HepG2 (cell line): ENCODE measurements at regions not wholly inside any gene's neighbourhood (a gene's known extent, or its start where the extent isn't known, plus 50 kb on each side); places are given as distances from the start of the nearest gene placed in this dataset.
A peak's percentile ranks its signal among the peaks of the same experiment; 100 is the strongest.

Experiments
- ARNTL ChIP-seq: sonication (generic); formaldehyde crosslinking; IDR thresholded peaks from 2 replicates; pipeline ENCODE4 v1.4.0; 2020; ENCODE audit warnings: mild to moderate bottlenecking, missing genetic modification reagents
- BHLHE40 ChIP-seq: IDR thresholded peaks from 2 replicates; pipeline ENCODE4 v1.6.1; 2011; ENCODE audit warnings: low read length, improper control_type of control experiment
- EED ChIP-seq: sonication (generic); formaldehyde crosslinking; IDR thresholded peaks from 2 replicates; pipeline ENCODE4 v1.5.0; 2020; ENCODE audit warnings: mild to moderate bottlenecking, missing genetic modification reagents
- EP300 ChIP-seq, 3 experiments: sonication (generic) in 1 of 3; formaldehyde crosslinking in 1 of 3; IDR thresholded peaks; 2 replicates each; pipeline versions ENCODE4 v1.5.1 to v1.6.1; 2011 to 2020; ENCODE audit warnings: low read depth in 2 of 3, low read length in 2 of 3, borderline replicate concordance in 1 of 3, improper control_type of control experiment in 1 of 3, mild to moderate bottlenecking in 1 of 3, missing genetic modification reagents in 1 of 3, moderate library complexity in 1 of 3
- FOXA1 ChIP-seq, 2 experiments: fragments of 450-650 bp in 1 of 2; sonication (generic) in 1 of 2; formaldehyde crosslinking in 1 of 2; IDR thresholded peaks; 2 replicates each; pipeline versions ENCODE4 v1.4.0 to v1.6.1; 2016 to 2020; ENCODE audit warnings: missing genetic modification reagents in 1 of 2
- FOXP1 ChIP-seq, 2 experiments: fragments of 450-650 bp in 1 of 2; IDR thresholded peaks; 2 replicates each; pipeline ENCODE4 v1.6.1; 2017 to 2018; ENCODE audit warnings: antibody characterized with exemption in 1 of 2
- MAFF ChIP-seq: IDR thresholded peaks from 2 replicates; pipeline ENCODE4 v1.6.1; 2011; ENCODE audit warnings: low read depth, low read length, improper control_type of control experiment
- MAFK ChIP-seq, 2 experiments: IDR thresholded peaks in 1 of 2; conservative IDR thresholded peaks in 1 of 2; 2 replicates each; pipeline ENCODE4 v1.6.1; 2011; ENCODE audit warnings: improper control_type of control experiment in 2 of 2, low read length in 2 of 2
- SIX1 ChIP-seq: sonication (generic); formaldehyde crosslinking; IDR thresholded peaks from 2 replicates; pipeline ENCODE4 v1.4.0; 2020; ENCODE audit warnings: missing genetic modification reagents, borderline replicate concordance
- SIX4 ChIP-seq: sonication (generic); formaldehyde crosslinking; IDR thresholded peaks from 2 replicates; pipeline ENCODE4 v1.4.0; 2020; ENCODE audit warnings: missing genetic modification reagents
- SOX13 ChIP-seq, 3 experiments: fragments of 450-650 bp in 1 of 3; sonication (generic) in 1 of 3; formaldehyde crosslinking in 1 of 3; IDR thresholded peaks in 2 of 3; conservative IDR thresholded peaks in 1 of 3; 2 replicates each; pipeline versions ENCODE4 v1.5.0 to v1.6.1; 2016 to 2020; ENCODE audit warnings: antibody characterized with exemption in 1 of 3, mild to moderate bottlenecking in 1 of 3, missing compliant biosample characterization in 1 of 3, missing genetic modification reagents in 1 of 3, moderate library complexity in 1 of 3
- TCF7L2 ChIP-seq: IDR thresholded peaks from 2 replicates; pipeline ENCODE4 v1.6.1; 2011; ENCODE audit warnings: mild to moderate bottlenecking, low read depth, low read length, moderate library complexity
- ZMAT3 ChIP-seq: sonication (generic); formaldehyde crosslinking; conservative IDR thresholded peaks from 2 replicates; pipeline ENCODE4 v1.7.0; 2021; ENCODE audit warnings: missing genetic modification reagents
- ZNF235 ChIP-seq: sonication (generic); formaldehyde crosslinking; IDR thresholded peaks from 2 replicates; pipeline ENCODE4 v1.8.1; 2023; ENCODE audit warnings: mild to moderate bottlenecking, missing genetic modification reagents, borderline replicate concordance
- ZNF3 ChIP-seq: IDR thresholded peaks from 2 replicates; pipeline ENCODE4 v1.7.0; 2017; ENCODE audit warnings: inconsistent platforms
- ZNF44 ChIP-seq: sonication (generic); formaldehyde crosslinking; IDR thresholded peaks from 2 replicates; pipeline ENCODE4 v1.5.1; 2020; ENCODE audit warnings: mild to moderate bottlenecking, missing genetic modification reagents
- ZNF678 ChIP-seq: sonication (generic); formaldehyde crosslinking; IDR thresholded peaks from 2 replicates; pipeline ENCODE4 v1.4.0; 2020; ENCODE audit warnings: mild to moderate bottlenecking, missing genetic modification reagents
- ZNF713 ChIP-seq: sonication (generic); formaldehyde crosslinking; IDR thresholded peaks from 2 replicates; pipeline ENCODE4 v1.4.0; 2020; ENCODE audit warnings: mild to moderate bottlenecking, missing genetic modification reagents
- ZNF772 ChIP-seq: sonication (generic); formaldehyde crosslinking; IDR thresholded peaks from 2 replicates; pipeline ENCODE4 v1.5.0; 2020; ENCODE audit warnings: mild to moderate bottlenecking, missing genetic modification reagents
- TF ChIP-seq, protein P1 (sequence below): IDR thresholded peaks from 2 replicates; pipeline ENCODE4 v1.4.0; 2020; ENCODE audit warnings: mild to moderate bottlenecking, missing genetic modification reagents

DNA sequence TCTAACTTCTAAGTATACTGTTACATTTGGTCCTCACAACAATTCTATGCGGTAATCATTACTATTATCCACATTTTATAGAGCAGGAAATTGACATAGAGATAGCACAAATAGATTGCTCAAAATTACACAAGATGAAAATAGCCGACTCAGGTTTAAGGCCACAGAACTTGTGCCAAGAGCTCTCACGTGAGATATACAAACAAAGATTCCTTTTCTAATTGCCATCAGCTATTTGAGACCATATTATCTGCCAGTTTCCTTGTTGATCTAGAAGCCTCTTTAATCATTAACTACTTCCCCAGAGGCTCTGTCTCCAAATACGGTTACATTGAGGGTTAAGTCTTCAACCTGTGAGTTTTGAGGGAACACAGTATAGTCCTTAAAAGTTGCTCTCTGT is 61.0 kb upstream of the GLYATL1B start (continued):
- TF ChIP-seq, protein P1, sequence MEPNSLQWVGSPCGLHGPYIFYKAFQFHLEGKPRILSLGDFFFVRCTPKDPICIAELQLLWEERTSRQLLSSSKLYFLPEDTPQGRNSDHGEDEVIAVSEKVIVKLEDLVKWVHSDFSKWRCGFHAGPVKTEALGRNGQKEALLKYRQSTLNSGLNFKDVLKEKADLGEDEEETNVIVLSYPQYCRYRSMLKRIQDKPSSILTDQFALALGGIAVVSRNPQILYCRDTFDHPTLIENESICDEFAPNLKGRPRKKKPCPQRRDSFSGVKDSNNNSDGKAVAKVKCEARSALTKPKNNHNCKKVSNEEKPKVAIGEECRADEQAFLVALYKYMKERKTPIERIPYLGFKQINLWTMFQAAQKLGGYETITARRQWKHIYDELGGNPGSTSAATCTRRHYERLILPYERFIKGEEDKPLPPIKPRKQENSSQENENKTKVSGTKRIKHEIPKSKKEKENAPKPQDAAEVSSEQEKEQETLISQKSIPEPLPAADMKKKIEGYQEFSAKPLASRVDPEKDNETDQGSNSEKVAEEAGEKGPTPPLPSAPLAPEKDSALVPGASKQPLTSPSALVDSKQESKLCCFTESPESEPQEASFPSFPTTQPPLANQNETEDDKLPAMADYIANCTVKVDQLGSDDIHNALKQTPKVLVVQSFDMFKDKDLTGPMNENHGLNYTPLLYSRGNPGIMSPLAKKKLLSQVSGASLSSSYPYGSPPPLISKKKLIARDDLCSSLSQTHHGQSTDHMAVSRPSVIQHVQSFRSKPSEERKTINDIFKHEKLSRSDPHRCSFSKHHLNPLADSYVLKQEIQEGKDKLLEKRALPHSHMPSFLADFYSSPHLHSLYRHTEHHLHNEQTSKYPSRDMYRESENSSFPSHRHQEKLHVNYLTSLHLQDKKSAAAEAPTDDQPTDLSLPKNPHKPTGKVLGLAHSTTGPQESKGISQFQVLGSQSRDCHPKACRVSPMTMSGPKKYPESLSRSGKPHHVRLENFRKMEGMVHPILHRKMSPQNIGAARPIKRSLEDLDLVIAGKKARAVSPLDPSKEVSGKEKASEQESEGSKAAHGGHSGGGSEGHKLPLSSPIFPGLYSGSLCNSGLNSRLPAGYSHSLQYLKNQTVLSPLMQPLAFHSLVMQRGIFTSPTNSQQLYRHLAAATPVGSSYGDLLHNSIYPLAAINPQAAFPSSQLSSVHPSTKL (CRISPR knock-in tag): peak; percentile 16; the same call in 1 of the 2 replicates
- TF ChIP-seq SIX4 (CRISPR knock-in tag) (0 out of 2 replicates have a peak, but pooled peaks have one; percentile 28), FOXA1 (IDR thresholded peaks at IDR 0.05) (no peak), FOXA1 (CRISPR knock-in tag; IDR thresholded peaks at IDR 0.05) (peak; percentile 50), ZNF3 (CRISPR knock-in tag) (no peak), ZNF44 (CRISPR knock-in tag) (no peak), ZNF235 (no peak), EP300 (IDR thresholded peaks at IDR 0.05; ENCODE audit: low read depth in 2 of 2, low read length in 2 of 2) (no peak), EP300 (CRISPR knock-in tag; IDR thresholded peaks at IDR 0.05; ENCODE audit: borderline replicate concordance) (no peak), FOXP1 (IDR thresholded peaks at IDR 0.05) (no peak), FOXP1 (CRISPR knock-in tag; IDR thresholded peaks at IDR 0.05) (0 out of 2 replicates have a peak, but pooled peaks have one; percentile 10), ZNF713 (CRISPR knock-in tag) (no peak), SOX13 (IDR thresholded peaks at IDR 0.05) (no peak), SOX13 (CRISPR knock-in tag; conservative IDR thresholded peaks at IDR 0.05 in 1 of 2, IDR thresholded peaks at IDR 0.05 in 1 of 2) (peak in 1 of 2 experiments; percentile 57; a peak in 2 of 4 replicates), MAFK (conservative IDR thresholded peaks at IDR 0.05 in 1 of 2, IDR thresholded peaks at IDR 0.05 in 1 of 2; ENCODE audit: low read length in 2 of 2) (peak; percentile 16 to 28; a peak in 1 of 4 replicates), TCF7L2 (peak; percentile 59; the same call in 1 of the 2 replicates), SIX1 (CRISPR knock-in tag) (no peak), ARNTL (CRISPR knock-in tag) (no peak), ZNF772 (CRISPR knock-in tag) (no peak), ZMAT3 (CRISPR knock-in tag) (no peak), ZNF678 (no peak), BHLHE40 (peak; percentile 83), MAFF (peak; percentile 18; the same call in 1 of the 2 replicates), EED (CRISPR knock-in tag) (no peak)
